HUDEP-2 (cell line): ENCODE measurements at regions not wholly inside any gene's neighbourhood (a gene's known extent, or its start where the extent isn't known, plus 50 kb on each side); places are given as distances from the start of the nearest gene placed in this dataset.

Source experiments
- DNase-seq, 76 experiments: peaks; one replicate each; lab custom pipeline; 2025; ENCODE audit not compliant: unreplicated experiment in 76 of 76; lab: John Stamatoyannopoulos, UW

DNA sequence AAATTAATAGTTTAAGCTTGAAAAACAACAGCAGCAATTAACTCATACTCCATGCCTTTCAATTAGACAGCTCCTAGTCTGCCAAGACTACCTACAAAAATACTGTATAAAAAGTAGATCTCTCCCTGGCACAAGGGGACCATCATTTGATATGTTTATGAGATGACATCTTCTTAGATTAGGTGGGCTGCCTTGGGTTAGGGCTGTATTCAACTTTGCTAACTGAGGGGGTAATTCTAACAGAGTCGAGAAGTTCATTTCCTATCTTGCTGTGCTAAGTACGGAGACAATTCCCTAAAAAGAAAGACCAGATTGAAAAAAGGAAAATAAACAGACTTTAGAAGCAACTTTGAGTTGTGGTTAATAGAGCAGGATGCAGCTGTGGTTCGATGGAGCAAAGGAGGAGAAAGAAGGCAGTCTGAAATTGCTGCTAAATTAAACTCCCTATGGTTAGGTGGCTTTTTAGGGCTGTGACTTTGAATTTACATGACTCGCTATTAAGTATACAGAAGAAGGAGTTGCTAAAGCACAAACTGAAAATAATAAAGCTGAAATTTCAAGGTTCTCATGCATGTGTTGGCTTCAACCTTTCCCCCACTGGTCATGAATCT lies 75.4 kb downstream of the CDC7 start:
- DNase-seq, result no peak

DNA sequence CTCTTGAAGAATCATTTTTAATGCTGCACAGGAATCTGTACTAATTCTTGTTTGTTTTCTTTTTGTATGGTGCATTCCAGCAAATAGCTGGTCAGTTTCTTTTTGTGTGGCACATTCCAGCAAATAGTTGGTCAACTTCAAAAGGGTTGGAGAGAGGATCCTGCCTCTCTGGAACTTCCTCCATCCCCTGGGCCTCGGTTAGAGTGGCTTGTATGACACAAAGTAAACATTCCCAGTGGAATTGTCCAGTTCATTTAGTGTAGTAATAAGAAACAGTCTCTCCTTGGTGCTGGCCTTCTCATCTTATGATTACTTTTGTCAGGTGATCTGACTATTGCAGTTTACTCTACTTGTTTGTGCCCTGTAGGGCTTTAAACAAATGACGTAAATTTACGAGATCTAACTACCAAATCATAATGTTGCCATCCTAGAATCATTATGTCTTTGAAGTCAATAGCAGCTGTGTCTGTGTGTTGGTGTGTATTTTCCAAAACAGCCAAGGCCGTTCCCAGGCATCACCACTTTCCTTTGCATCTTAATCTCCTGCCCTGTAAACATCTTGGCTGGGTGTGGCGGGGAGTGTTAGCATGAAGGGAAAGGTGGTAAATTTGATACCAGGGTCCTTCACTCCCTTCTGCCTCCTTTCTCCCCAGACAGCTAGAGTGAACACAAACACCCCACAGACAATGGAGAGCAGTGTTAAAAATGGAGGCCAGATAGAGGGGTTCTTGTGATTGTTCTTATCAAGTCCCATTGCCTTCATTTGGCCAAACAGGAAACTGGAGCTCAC lies 77.9 kb downstream of the CDC7 start:
- DNase-seq, result no peak

DNA sequence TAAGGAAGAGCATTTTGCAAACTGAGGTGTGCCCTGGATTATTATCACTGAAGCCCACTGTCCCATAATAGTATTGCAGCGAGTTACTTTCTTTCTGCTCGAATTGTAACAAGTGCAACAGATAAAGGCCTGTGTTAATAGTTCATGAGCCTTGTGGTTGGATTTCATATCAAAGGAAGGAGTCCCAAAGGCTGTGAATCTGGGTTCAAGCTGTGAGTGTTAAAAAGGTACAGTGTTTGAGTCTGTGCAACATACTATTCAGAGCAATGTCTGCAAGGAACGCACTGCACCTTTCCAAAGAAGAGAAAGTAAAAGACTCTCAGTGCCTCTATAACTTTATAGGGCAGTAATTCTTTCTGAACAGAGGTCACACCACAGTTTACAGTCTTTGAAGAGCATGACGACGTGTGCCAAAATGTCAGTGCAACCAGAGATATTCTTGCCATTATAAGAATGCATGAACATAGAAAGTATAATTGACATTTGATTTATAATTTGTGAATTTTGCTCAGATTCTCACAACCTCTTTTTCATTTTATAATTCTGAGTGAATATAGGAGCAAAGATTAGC lies 79.1 kb downstream of the CDC7 start:
- DNase-seq, result no peak

GRCh38 chr1:91582431-91582921 lies 81.8 kb downstream of the CDC7 start:
- DNase-seq, result no peak

- DNase-seq, result no peak
Measured at GRCh38 chr1:91583326-91583755, 82.7 kb downstream of the CDC7 start.

DNA sequence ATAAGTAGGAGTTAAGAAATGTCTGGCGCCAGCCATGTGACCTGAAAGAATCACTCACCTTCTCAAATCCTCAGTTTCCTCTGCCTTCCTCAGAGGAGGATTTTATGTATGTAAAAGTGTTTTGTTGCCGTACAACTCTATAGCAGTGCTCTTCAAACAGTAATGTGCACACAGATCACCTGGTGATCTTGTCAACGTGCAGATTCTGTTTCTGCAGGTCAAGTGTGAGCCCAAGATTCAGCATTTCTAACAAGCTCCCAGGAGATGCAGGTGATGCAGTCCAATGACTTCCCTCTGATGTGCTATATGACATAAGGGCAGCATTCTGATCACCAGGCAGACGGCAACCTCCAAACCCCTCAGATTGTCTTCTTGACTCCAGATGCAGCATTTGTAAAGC lies 83.7 kb downstream of the CDC7 start:
- DNase-seq, result no peak

- no peak for DNase-seq
Measured at GRCh38 chr1:91584878-91585277, 84.2 kb downstream of the CDC7 start.

GRCh38 chr1:91585502-91585901 lies 84.9 kb downstream of the CDC7 start:
- no peak for DNase-seq

DNA sequence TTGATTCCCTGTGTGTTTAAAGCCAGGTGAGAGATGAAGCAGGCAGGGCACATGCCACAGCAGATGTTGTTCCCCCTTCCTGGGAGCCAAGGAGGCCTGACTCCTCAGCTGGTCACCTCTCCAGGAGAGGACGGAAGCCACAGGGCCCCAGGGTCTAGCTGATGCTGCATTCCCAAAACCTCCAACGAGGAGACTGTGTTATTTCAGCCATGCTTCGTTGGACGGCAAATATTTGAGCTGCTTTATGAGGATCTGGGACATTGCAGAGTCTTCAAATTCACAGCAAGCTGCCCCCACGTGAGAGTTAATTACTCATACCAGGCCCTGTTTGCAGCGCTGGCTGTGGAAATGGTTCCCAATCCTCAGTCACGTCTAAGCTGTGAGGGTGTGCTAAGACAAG lies 85.3 kb downstream of the CDC7 start:
- no peak for DNase-seq

GRCh38 chr1:91589437-91589836 lies 88.8 kb downstream of the CDC7 start:
- DNase-seq, result no peak

DNA sequence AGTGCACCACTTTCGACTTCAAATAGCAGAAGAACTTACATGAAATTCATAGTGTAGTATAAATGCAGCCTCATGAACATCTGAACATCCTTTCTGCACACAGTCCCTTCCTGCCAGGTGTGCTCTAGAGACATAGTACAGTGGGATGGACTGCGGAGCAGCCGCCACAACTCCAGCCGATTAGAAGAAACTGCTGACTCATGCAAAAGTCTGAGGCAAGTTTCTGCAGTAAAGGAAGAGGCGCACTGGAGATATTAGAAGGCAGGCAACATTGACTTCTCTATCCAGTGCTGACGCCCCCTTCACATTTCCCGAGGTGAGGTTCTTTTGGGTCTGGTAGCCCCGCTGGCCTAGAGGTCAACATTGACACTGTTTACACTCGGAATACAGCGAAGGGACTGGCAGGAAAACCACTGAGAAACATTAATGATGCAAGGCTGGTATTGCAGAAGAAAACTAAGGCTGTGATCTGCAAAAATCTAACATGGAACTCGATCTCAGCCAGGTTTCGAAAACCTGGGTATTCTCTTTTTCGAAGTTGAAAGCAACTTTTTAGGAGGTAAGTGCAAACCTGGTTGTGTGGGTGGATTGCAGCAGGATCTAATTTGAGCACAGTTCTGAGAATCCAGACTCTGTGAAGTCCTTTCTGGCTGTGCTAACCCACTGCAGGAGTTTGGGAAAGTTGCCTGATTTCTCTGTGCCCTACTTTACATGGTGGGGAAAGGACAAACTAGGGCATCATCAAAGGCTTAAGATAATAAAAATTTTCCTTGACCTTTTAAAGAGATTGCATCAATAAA lies 90.7 kb downstream of the CDC7 start:
- DNase-seq, result no peak

DNA sequence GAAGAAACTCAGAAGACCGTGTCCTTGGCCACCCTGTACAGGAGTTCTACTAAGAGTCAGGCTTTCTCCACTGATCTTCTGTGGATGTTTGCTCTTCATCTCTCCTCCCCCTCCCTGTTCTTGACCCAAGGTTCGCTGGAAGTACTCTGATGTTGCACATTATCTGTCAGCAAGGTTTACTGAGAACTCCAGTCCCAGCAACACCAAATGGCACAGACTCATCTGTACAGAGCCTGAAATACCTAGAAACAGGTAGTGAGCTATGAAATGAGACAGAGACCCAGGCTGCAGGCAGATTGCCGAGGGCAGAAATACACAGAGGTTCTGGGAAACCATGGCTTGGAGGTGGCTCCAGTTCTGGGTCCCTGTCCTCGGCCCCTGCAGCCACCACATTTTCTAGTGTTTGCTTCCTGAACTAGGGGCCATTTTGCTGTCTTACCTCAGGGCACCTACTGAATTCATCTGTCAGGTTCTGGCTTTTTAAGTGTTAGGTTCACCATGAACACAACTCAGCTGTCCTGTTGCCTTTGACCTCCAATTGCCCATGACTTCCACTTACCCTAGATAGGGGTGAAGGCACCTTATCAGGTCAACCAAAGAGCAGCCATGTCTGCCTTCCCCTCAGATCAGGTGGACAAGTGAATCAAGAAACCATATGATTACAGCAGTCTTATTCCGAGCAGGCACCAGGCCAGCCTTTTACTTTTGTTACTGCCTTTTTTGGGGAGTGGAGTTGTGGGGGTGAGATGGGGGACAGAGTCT lies 92.2 kb downstream of the CDC7 start:
- no peak for DNase-seq

DNA sequence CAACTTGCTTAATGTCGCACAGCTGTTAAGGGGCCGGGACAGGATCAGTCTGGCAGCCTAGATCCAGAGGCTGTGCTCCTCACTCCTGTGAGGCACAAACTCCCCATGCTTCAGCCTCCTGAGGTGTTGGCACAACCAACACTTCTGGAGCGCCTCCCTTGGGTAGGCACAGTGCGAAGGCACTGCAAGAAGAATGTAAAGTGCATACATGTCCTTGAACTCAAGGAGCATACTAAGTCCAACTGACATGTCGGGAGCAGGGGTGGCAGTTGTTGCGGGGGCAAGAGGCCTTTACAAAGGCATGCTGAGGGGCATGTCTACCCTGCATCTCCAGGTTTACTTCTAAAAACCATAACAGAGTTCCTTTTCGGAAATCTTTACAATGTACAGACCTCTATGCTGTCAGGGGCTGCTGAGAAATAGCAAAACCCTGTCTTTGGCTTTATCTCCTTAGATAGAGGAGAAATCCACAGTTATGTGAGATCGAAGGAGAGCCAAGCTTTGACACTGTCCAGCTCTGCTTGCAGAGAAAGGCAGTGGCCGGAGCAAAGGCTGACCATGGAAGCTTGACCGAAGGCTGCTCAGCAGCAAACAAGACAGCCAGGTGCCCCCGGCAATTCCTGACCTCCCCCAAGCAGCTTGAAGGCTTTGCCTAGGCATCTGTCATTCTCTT lies 93.9 kb downstream of the CDC7 start:
- DNase-seq, result no peak

DNA sequence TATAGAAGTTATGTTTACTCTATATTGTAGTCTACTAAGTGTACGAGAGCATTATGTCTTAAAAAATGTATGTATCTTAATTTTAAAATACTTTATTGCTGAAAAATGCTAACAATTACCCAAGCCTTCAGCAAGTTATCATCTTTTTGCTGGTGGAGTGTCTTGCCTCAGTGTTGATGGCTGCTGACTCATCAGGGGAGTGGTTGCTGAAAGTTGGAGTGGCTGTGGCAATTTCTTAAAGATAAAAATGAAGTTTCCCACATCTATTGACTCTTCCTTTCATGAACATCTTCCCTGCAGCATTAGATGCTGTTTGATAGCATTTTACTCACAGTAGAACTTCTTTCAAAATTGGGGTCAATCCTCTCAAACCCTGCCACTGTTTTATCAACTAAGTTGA lies 95.8 kb downstream of the CDC7 start:
- peak in 5 of 76 experiments; percentile 1 to 14 (median 9) for DNase-seq

DNA sequence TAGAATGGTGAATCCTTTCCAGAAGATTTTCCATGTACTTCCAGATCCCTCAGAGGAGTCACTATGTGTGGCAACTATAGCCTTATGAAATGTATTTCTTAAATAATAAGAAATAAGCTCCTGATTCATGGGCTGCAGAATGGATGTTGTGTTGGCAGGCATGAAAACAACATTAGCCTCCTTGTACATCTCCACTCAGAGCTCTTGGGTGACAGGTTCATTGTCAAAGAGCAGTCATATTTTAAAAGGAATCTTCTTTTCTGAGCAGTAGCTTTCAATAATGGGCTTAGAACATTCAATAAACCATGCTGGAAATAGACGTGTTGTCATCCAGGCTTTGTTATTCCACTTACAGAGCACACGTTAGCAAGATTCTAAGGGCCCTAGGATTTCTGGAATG lies 96.6 kb downstream of the CDC7 start:
- DNase-seq, result no peak

DNA sequence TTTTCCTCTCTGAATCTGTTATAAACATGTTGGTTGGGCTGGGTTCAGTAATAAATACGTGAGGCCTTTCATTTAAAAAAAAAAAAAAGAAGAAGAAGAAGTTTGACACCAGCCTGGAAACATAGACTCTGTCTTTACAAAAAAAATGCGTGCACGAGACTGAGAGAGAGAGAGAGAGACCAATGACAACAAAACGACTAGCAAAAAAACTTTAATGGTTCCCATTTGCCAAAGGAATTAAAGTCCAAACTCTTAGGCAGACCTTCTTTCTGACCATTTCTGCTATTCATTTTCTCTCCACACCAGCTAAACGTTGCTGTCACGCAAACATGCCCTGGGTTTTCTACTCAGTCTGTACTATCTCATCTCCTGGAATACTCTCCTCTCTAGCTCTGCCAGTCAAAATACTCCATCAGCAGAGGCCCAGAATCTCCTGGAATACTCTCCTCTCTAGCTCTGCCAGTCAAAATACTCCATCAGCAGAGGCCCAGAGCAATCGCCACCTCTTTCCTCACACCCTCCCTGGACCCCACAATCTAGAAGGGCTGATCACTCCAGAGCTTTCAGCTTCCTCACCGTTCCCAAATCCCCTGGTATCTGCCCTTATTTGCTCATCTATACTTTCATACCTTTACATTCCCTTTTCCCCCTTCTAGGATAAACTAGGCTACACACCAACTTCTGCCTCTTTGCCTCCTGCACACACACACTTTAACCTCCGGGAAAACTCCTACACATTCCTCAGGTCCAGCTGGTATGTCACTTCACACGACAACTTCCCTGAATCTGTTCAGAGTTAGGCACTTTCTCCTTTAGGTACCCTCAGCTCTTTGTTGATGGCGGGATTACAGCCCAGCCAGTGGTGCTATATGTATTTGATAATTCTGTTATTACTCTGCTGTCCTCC lies 100.0 kb downstream of the CDC7 start:
- DNase-seq, result no peak

- no peak for DNase-seq
Measured at GRCh38 chr1:91601554-91602376, 101.1 kb downstream of the CDC7 start.

GRCh38 chr1:91603409-91603808 lies 102.8 kb downstream of the CDC7 start:
- DNase-seq, result no peak
